ENCODE measurements at regions not wholly inside any gene's neighbourhood (a gene's known extent, or its start where the extent isn't known, plus 50 kb on each side); places are given as distances from the start of the nearest gene placed in this dataset.

DNA sequence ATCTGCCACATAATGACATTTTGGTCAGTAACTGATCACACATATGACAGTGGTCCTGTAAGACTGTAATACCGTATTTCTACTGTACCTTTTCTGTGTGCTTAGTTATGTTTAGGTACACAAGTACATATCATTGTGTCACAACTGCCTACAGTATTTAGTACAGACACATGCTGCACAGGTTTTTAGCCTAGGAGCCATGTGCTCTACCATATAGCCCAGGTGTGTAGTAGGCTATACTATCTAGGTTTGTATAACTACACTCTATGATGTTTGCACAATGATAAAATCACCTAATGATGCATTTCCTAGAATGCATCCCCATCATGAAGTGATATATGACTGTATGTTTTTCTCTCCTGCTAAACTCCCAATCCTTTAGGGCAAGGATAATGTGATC is 61.2 kb upstream of the MIR17HG start:
- ChIA-PET CTCF (no interaction called here), POLR2A (ENCODE audit: low non-redundant PET) (no interaction called here)
- TF ChIP-seq CTCF (conservative IDR thresholded peaks at IDR 0.05; ENCODE audit: low read depth): no peak
- no peak overlapping the region for H3K27ac ChIP-seq
- DNase-seq (ENCODE audit: low spot score): no peak

DNA sequence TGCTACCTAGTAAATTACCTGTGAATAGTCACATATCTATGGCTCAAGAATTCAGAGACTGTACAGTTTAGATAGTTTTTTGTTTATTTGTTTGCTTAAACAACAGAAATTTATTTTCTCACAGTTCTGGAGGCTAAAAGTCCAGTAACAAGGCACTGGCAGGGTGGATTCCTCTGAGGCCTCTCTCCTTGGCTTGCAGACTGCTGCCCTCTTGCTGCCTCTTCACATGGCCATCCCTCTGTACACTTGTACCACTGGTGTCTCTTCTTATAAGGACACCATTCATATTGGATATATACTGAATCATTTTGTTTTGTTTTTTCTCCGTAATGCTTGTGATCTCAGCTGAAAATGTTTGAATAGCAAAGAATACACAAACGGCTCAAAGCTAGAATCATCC is 56.4 kb upstream of the MIR17HG start:
- no peak for TF ChIP-seq CTCF (conservative IDR thresholded peaks at IDR 0.05; ENCODE audit: low read depth)
- ChIA-PET POLR2A (ENCODE audit: low non-redundant PET) (no interaction called here), CTCF (no interaction called here)
- no peak for DNase-seq (ENCODE audit: low spot score)
- no peak overlapping the region for H3K27ac ChIP-seq

DNA sequence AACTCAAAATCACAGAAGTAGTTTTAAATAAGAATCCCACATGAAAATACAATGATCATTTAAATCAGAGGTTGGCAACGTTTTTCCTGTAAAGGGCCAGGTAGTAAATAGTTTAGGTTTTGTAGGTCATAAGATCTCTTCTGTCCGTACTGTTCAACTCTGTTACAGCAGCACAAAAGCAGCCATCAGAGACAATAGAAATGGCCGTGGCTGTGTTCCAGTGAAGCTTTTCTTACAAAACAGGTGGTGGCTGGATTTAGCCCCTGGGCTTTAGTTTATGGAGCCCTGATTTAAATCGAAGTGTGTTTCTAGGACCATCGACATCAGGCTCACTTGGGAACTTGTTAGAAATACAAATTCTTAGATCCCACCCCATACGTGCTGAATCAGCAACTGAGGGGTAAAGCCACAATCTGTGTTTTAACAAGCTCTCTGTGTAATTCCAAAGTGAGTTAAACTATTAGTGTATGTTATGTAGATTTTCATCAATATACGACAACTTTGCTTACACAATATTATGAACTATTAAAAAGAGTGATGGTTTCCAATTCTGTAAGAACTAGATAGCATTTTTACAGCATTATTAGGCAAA is 54.8 kb upstream of the MIR17HG start:
- no peak for DNase-seq (ENCODE audit: low spot score)
- POLR2A ChIA-PET (ENCODE audit: low non-redundant PET): no interaction called here
- CTCF ChIA-PET: no interaction called here
- TF ChIP-seq CTCF (conservative IDR thresholded peaks at IDR 0.05; ENCODE audit: low read depth): no peak
- H3K27ac ChIP-seq: no peak overlapping the region

DNA sequence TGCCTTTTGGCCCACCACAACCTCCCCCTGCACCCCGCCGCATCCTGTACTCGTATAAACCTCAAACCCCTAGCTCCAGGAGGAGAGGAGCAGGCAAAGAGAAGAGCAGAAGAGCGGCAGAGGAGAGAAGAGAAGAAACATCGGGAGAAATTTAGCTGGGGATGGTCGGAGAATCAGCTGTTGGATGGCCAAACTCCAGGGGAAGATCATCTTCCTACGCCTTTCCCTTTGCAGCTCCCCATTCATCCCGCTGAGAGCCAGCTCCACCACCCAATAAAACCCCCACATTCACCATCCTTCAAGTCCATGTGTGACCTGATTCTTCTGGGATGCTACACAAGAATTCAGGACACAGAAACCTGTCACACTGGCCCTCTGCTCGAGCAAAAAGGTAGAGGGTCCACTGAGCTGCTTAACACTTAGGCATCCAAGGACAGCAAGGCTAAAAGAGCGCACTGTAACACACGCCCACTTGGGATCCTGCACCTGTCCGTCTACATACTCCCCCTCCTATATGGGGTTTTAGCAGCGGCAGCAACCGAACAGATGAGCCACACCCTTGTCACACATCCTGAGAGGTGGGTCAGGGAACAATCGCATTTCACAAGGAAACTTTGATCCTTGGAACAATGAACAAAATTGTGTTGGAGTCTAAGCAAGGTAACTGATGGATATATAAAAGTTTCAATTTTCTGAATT is 51.6 kb upstream of the MIR17HG start:
- ChIA-PET CTCF (no interaction called here), POLR2A (ENCODE audit: low non-redundant PET) (interaction anchor here (0.7 kb wide), 1 partner anchor 19 kb away, joined by 3 read pairs; no protein-coding TSS in a partner anchor)
- TF ChIP-seq CTCF (conservative IDR thresholded peaks at IDR 0.05; ENCODE audit: low read depth): no peak
- DNase-seq (ENCODE audit: low spot score): no peak
- H3K27ac ChIP-seq: no peak overlapping the region

- POLR2A ChIA-PET (ENCODE audit: low non-redundant PET): no interaction called here
- TF ChIP-seq CTCF (conservative IDR thresholded peaks at IDR 0.05; ENCODE audit: low read depth): no peak
- CTCF ChIA-PET: no interaction called here
- no peak for DNase-seq (ENCODE audit: low spot score)
- H3K27ac ChIP-seq: no peak overlapping the region
These were observed 50.0 kb upstream of the MIR17HG start for GRCh38 chr13:91297503-91297902.

Data from RWPE1 (cell line).